GM12891 (cell line): ENCODE measurements at regions not wholly inside any gene's neighbourhood (a gene's known extent, or its start where the extent isn't known, plus 50 kb on each side); places are given as distances from the start of the nearest gene placed in this dataset.

ENCODE experiments used
- POLR2A ChIP-seq: IDR thresholded peaks from 2 replicates; pipeline ENCODE4 v1.6.1; 2011; ENCODE audit warnings: low read depth, low read length, control low read depth
- POLR2AphosphoS5 ChIP-seq: IDR thresholded peaks from 2 replicates; pipeline ENCODE4 v1.6.1; 2011; ENCODE audit warnings: low read depth, low read length, control low read depth
- SPI1 ChIP-seq: IDR thresholded peaks from 2 replicates; pipeline ENCODE4 v1.6.1; 2011; ENCODE audit warnings: low read depth, low read length, control low read depth
- TAF1 ChIP-seq: IDR thresholded peaks from 2 replicates; pipeline ENCODE4 v1.6.1; 2011; ENCODE audit warnings: low read depth, low read length, control low read depth

GRCh38 chr14:39607978-39608377 lies 175.7 kb upstream of the FBXO33 start:
- TF ChIP-seq POLR2AphosphoS5 (no peak), POLR2A (no peak), SPI1 (no peak), TAF1 (no peak)
